ENCODE measurements at regions not wholly inside any gene's neighbourhood (a gene's known extent, or its start where the extent isn't known, plus 50 kb on each side); places are given as distances from the start of the nearest gene placed in this dataset.

DNA sequence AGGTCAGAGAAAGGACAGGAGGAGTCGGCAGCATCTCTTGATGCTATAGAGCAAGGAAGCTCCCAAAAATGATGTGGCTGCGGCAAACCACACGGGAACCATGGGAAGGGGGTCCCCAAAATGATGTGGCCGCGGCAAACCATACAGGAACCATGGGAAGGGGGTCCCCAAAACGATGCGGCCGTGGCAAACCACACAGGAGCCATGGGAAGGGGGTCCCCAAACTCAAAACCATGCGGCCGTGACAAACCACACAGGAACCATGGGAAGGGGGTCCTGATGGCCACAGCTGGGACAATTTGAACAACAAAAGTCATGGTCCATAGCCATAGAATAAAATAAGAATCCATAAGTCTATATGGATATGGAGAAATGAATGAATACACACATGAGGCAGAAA lies 58.4 kb upstream of the GLI2 start:
- DNase-seq (ENCODE audit: low spot score), result no peak

DNA sequence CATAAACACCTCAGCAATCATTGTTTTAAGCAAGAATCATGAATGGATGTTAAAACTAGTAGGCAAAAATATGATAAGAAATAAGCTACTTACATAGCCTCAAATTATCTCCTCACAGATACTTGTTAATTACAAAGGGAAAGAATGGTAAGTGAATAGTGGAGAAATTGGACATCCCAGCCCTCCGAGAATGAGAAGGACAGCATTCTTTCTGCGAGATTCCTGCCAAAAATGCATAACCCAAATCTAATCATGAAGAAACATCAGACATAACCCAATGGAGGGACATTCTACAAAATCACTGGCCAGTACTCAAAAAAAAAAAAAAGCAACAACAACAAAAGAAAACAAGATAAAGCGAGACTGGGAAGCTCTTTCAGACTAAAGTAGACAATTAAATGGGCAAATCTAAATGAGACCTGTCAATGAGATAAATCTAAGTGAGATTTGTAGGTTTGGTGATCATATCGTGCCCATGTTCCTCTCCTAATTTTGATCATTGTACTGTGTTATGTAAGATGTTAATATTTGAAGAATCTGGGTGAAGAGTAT lies 57.9 kb upstream of the GLI2 start:
- no peak for DNase-seq (ENCODE audit: low spot score)

- no peak for DNase-seq (ENCODE audit: low spot score)
Measured at GRCh38 chr2:120678251-120678650, 57.4 kb upstream of the GLI2 start.

DNA sequence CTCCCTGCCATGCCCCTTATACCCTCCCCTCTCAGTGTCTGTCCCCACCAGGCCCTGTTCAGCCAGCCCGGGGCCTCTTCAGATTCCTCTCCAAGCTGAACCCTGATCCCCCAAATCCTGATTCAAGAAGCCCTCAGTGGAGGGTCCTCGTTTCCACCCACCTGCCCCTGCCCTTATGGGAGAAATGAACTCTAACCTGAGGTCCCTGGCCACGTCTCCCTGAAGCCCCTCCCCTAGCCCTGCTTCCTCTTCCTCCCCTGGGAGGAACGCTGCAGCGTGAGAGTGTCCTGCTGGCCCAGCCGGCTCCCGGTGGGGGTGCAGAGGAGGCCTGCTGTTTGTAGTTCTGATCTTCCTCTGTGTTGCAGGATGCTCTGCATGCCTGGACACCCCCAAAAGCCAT lies 56.7 kb upstream of the GLI2 start:
- DNase-seq (ENCODE audit: low spot score), result no peak

DNA sequence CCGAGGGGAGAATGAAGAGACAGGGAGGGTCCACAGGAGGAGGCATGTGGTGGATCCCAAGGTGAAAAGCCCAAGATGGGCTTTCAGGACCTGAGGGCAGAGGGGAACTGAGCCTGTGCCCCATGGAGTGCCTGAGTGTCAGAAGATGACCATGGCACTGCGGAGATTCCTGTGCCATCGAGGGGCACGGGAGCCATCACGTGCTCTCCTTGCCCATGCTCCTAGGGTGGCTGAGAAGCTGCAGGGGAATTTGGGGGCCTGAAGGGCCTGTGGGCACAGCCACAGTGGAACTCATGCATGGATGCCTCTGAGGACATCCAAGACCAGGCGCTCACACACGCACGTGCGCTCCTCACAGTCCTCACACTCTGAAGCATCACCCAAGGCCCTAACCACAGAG lies 56.1 kb upstream of the GLI2 start:
- DNase-seq (ENCODE audit: low spot score), result no peak

DNA sequence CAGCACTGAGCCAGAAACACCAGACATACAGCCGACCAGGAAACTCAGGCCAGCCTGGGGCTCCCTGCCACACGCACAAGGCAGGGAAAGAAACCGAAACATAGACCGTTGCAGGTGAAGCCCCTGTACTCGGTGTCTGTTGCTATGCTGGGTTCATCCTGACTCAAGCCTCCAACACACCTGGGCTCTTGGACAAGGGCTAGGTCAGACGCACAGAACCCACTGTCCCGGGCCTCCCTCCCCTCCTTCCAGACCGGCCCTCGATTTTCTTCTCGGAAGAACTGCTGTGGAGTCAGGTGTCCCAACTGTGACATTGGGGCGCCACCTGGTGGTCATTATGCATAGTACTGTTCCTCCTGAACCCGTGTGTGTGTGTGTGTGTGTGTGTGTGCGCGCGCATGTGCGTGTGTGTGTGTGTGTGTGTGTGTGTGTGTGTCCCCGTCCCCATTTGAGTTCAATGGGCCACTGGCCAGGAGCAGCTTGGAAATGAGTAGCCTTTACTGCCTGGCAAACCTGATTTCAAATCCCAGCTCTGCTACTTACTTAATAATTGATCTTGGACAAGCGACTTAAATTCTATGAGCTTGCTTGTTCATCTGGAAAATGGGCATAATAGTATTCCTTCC lies 55.4 kb upstream of the GLI2 start:
- peak; percentile 77 for DNase-seq (ENCODE audit: low spot score)

DNA sequence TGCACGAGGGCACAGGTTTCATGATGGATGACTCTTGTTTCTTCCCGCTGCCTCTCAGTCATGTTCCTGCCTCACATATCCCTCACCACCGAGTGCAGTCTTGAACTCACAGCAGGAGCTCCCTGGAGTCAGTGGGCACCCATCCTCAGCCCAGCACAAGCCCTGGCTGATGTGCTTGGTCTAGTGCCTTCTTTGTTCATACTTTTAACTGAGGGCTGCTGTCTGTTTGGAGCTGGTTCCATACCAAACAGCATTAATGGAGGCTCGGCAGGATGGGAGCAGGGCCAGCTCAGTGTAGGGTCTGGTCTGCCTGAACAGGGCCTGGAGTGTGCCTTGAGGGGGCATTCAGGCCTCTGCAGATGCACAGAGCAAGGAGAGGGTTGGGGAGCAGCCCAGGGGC lies 54.5 kb upstream of the GLI2 start:
- no peak for DNase-seq (ENCODE audit: low spot score)

- DNase-seq (ENCODE audit: low spot score), result no peak
Measured at GRCh38 chr2:120681696-120682288, 53.9 kb upstream of the GLI2 start.

- DNase-seq (ENCODE audit: low spot score), result no peak
Measured at GRCh38 chr2:120682654-120683053, 53.0 kb upstream of the GLI2 start.

DNA sequence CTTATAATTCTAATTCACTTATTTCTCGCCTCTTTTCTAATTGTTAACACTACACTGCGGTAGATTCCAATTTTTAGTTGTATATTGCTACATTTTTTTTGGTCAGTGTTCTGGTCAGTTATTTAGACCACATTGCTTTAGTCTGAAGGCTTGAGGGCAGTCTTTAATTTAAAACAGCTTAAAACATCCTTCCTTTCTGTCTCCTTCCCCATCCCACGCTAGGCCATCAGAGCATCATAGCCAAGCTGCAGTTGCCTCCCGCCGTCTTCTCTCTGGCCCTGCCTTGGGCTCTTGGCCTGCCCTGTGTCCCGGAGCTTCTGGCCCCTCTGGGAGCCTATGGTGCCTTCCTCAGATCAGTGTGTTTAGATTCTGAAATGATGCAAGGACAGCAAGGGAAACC lies 52.6 kb upstream of the GLI2 start:
- no peak for DNase-seq (ENCODE audit: low spot score)

DNA sequence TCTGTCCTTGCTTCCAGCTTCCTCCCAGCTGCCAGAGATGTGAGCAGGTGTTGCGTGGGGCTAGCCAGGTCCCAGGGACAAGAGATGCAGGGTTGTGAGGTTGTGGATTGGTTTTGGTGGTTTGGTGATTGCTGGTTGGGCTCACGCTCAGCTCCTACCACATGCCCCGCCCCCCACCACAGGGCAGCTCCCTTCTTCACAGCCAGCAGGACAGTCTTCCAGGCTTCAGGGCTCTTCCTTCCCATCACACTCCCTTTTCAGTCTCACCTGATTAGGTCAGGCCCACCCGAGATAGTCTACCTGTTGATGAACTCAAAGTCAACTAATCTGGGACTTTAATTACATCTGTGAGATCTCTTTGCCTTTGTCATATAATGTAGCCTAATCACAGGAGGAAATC lies 52.0 kb upstream of the GLI2 start:
- DNase-seq (ENCODE audit: low spot score), result no peak

DNA sequence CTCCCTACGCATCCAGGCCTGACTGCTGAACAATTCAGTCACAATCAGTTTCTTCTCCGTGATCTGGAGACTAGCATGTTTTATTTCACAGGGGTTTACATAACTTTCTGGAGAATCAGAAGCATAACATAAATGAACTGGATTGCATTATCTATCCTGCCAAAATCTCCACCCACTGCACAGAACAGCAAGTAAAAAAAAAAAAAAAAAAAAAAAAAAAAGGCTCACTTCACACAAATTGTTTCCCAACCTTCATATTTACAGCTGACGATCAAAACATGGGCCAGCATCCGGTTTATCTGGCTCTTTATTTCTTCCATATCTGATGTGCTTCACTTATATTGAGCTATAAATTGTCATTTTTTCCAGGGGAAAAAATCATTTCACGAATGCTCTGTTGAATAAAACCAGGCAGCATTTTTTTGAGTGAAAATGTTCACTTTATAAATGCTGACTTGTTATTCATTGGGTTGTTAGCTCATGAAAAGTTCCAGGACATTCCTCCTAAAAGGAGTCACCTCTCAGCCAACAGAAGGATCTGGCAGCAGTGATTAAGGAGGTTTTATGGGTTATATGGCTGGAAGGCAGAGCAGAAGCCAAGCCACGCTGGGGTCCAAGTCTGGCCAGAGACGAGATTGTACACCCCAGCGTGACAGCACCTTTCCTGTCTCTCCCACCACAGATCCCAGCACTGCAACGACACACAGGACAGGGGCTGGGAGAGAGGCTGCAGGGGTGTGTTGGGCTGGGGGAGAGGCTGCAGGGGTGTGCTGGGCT lies 51.2 kb upstream of the GLI2 start:
- DNase-seq (ENCODE audit: low spot score), result no peak

GRCh38 chr2:120685066-120685973 lies 50.3 kb upstream of the GLI2 start:
- no peak for DNase-seq (ENCODE audit: low spot score)
